Upper lobe of left lung (tissue), 6 donors: ENCODE measurements at regions not wholly inside any gene's neighbourhood (a gene's known extent, or its start where the extent isn't known, plus 50 kb on each side); places are given as distances from the start of the nearest gene placed in this dataset.

ENCODE experiments used
- ATAC-seq, 2 donors: fragments of 200-7000 bp; cut with Tn5 transposase; one replicate each; pipeline ENCODE4 v1.9.1; 2022; ENCODE audit warnings: mild to moderate bottlenecking in 2 of 2, moderate library complexity in 2 of 2; ENCODE audit not compliant: low FRiP score in 2 of 2
- DNase-seq, 2 donors: peaks; one replicate each; pipeline ENCODE4 v3.0.0-alpha.2; 2019 to 2020
- H3K27ac ChIP-seq, 4 donors: fragments of 200-600 bp; sonication (generic); one replicate each; pipeline ENCODE4 v1.5.1; 2016 to 2019
- H3K27me3 ChIP-seq, 4 donors: fragments of 200-600 bp; sonication (generic); one replicate each; pipeline ENCODE4 v1.5.1; 2017 to 2019
- H3K36me3 ChIP-seq, 4 donors: fragments of 200-600 bp; sonication (generic); one replicate each; pipeline ENCODE4 v1.5.1; 2016 to 2019
- H3K4me1 ChIP-seq, 4 donors: fragments of 200-600 bp; sonication (generic); one replicate each; pipeline ENCODE4 v1.5.1; 2018 to 2019
- H3K4me3 ChIP-seq, 4 donors: fragments of 200-600 bp; sonication (generic); one replicate each; pipeline ENCODE4 v1.5.1; 2017 to 2019; ENCODE audit warnings: mild to moderate bottlenecking in 2 of 4, moderate library complexity in 1 of 4
- H3K9me3 ChIP-seq, 4 donors: fragments of 200-600 bp; sonication (generic); one replicate each; pipeline ENCODE4 v1.5.1; 2018 to 2019
- EP300 ChIP-seq, 4 donors: sonication (generic); formaldehyde crosslinking; IDR thresholded peaks; one replicate each; pipeline ENCODE4 v1.5.1; 2017; ENCODE audit warnings: antibody characterized with exemption in 4 of 4, control low read depth in 2 of 4
- POLR2A ChIP-seq, 4 donors: fragments of 450-650 bp; IDR thresholded peaks; one replicate each; pipeline ENCODE4 v1.5.1; 2016 to 2017; ENCODE audit warnings: antibody characterized with exemption in 4 of 4, mild to moderate bottlenecking in 2 of 4
- POLR2AphosphoS5 ChIP-seq, 2 donors: sonication (generic); formaldehyde crosslinking; IDR thresholded peaks; one replicate each; pipeline ENCODE4 v1.5.1; 2017; ENCODE audit warnings: antibody characterized with exemption in 2 of 2
- WGBS, 2 donors: methylation state at CpG; one replicate each; pipeline ENCODE4 v1.1.5; 2017 to 2018; 5-methylcytosine and 5-hydroxymethylcytosine counted together
- TF ChIP-seq, protein P1 (sequence below), 6 experiments: fragments of 450-650 bp in 4 of 6; fragments of 200-600 bp in 2 of 6; sonication (generic) in 2 of 6; IDR thresholded peaks; one replicate each; pipeline ENCODE4 v1.5.1; 2016 to 2019; ENCODE audit warnings: antibody characterized with exemption in 6 of 6
- donor health status: DM: no; HTN: no; CAD: no; lungs with moderate emphysema.
- donor health status: DM: no; HTN: yes; CAD: no; lungs with severe emphysema.

DNA sequence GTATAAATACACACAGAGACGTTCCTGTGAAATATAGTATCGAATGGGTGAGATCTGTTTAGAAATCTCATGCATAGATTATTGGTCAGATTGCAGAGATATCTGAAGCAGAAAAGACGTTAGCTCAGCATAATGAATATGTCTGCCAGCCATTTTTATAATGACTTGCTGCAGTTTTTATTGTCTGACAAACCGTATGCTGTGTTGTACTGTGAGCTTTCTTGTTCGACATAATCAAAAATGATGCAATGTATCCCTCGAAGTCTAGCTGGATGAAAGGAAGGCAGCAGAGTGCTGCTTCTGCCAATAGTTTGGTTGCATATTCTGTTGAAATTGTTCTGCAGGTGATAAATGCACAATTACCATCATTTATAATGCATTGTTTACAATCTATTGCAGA is 514.9 kb upstream of the ARRDC3 start:
- Histone ChIP-seq H3K9me3 (no peaks in the 10 kb centered on the region), H3K27me3 (no peaks in the 10 kb centered on the region), H3K4me1 (no peaks in the 10 kb centered on the region), H3K27ac (no peak overlapping the region), H3K4me3 (no peak overlapping the region), H3K36me3 (no peaks in the 10 kb centered on the region)
- TF ChIP-seq, protein P1, sequence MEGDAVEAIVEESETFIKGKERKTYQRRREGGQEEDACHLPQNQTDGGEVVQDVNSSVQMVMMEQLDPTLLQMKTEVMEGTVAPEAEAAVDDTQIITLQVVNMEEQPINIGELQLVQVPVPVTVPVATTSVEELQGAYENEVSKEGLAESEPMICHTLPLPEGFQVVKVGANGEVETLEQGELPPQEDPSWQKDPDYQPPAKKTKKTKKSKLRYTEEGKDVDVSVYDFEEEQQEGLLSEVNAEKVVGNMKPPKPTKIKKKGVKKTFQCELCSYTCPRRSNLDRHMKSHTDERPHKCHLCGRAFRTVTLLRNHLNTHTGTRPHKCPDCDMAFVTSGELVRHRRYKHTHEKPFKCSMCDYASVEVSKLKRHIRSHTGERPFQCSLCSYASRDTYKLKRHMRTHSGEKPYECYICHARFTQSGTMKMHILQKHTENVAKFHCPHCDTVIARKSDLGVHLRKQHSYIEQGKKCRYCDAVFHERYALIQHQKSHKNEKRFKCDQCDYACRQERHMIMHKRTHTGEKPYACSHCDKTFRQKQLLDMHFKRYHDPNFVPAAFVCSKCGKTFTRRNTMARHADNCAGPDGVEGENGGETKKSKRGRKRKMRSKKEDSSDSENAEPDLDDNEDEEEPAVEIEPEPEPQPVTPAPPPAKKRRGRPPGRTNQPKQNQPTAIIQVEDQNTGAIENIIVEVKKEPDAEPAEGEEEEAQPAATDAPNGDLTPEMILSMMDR (IDR thresholded peaks at IDR 0.05), result no peak
- no peak for TF ChIP-seq POLR2AphosphoS5 (IDR thresholded peaks at IDR 0.05)
- no peak for TF ChIP-seq EP300 (IDR thresholded peaks at IDR 0.05)
- no peak for TF ChIP-seq POLR2A (IDR thresholded peaks at IDR 0.05)
- DNase-seq, result no peak
- WGBS, 2 donors, result 65 to 70% methylated on average over 6 of the region's 6 CpGs
- ATAC-seq, result no peak

DNA sequence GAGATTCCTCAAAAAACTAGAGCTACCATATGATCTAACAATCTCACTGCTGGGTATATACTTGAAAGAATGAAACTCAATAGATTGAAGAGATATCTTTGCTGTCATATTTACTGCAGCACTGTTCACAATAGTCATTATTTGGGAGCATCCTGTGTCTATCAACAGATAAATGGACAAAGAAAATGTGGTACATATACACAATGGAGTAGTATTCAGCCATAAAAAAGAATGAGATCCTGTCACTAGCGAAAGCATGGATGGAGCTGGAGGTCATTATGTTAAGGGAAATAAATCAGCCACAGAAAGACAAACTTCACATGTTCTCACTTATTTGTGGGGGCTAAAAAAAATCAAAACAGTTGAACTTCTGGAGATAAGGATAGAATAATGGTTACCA is 505.7 kb upstream of the ARRDC3 start:
- Histone ChIP-seq H3K9me3 (peaks cover 0 to 6% (median 0%) of the 10 kb centered on the region in 4 donors), H3K36me3 (no peaks in the 10 kb centered on the region), H3K27ac (no peak overlapping the region), H3K4me1 (no peaks in the 10 kb centered on the region), H3K27me3 (no peaks in the 10 kb centered on the region), H3K4me3 (no peak overlapping the region)
- no peak for ATAC-seq
- no peak for DNase-seq
- TF ChIP-seq POLR2AphosphoS5 (IDR thresholded peaks at IDR 0.05) (no peak), POLR2A (IDR thresholded peaks at IDR 0.05) (no peak), EP300 (IDR thresholded peaks at IDR 0.05) (no peak)
- TF ChIP-seq, protein P1 (IDR thresholded peaks at IDR 0.05), result no peak
- WGBS, 2 donors, result 84 to 86% methylated on average over 1 of the region's 1 CpG

DNA sequence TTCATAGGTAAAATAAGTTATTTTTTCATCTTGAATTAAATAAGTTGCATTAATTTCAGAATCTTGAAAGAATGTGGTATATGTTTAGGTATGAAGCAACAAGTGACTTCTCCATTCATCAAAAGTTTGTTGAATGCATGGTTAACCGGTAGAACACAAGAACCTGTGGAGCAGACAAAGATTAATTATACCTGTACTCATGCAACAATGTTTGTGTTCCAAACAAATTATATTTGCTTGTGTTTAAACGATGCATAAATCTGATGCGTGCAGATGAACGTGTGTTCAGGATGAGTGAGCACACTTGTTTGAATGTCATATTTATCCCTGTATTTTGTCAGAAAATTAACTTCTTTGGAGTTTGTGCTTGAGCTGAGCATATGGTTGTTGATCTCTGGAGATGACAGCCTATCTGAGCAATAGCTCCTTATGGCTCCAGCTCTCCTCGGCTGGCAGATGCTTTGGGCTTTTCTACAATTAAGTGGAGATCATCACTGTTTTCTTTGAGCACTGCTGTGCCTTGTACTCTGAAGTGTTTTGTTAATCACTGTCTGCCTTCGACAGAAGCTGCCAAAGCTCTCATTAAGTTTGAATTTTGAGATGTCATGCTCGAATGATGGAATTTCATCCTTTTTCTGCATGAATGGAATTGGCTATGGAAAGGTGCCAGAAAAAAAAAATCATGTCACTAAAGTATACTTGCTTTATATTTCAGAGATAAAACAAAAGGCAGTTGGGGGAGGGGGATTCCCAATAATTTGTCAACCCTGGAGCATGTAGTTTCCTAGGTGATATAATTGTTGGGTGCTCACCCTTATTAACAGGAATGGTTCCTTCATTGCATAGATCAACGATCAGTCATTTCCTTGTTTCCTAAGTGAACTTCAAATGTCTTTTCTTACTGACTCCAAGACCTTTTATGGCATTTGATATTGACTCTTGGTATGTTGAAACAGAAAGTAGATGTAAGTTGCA is 502.5 kb upstream of the ARRDC3 start:
- Histone ChIP-seq H3K9me3 (no peaks in the 10 kb centered on the region), H3K4me1 (no peaks in the 10 kb centered on the region), H3K27ac (no peak overlapping the region), H3K36me3 (no peaks in the 10 kb centered on the region), H3K4me3 (no peak overlapping the region), H3K27me3 (no peaks in the 10 kb centered on the region)
- DNase-seq (no peak), ATAC-seq (no peak)
- WGBS, 2 donors, result 61 to 69% methylated on average over 8 of the region's 8 CpGs
- TF ChIP-seq POLR2AphosphoS5 (IDR thresholded peaks at IDR 0.05) (no peak), POLR2A (IDR thresholded peaks at IDR 0.05) (no peak), EP300 (IDR thresholded peaks at IDR 0.05) (no peak)
- TF ChIP-seq, protein P1 (IDR thresholded peaks at IDR 0.05), result no peak

DNA sequence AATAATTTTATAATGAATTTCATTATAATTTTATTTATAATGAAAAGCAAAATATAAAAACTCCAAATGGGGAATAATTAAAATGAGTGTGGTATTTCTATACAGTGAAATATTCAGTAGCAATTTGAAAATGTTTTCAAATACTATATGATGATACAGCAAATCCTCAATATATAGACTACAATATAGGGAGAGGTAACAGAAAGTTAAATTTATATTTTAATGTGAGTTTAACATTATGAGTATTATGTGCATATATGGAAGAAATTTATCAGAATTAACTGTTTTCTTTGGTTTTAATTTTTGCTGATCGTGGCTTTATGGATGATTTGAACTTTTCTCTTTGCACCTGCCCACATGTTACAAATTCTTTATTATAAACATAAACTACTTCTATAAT is 500.9 kb upstream of the ARRDC3 start:
- 78 to 85% methylated on average over 1 of the region's 1 CpG for WGBS, 2 donors
- ATAC-seq (no peak), DNase-seq (no peak)

More for the DNA sequence above, 500.9 kb upstream of the ARRDC3 start:
- no peaks in the 10 kb centered on the region for H3K9me3 ChIP-seq
- H3K36me3 ChIP-seq, result no peaks in the 10 kb centered on the region
- H3K27ac ChIP-seq, result no peak overlapping the region
- H3K4me3 ChIP-seq, result no peak overlapping the region
- TF ChIP-seq POLR2A (IDR thresholded peaks at IDR 0.05) (no peak), POLR2AphosphoS5 (IDR thresholded peaks at IDR 0.05) (no peak)
- TF ChIP-seq, protein P1 (IDR thresholded peaks at IDR 0.05), result no peak
- H3K4me1 ChIP-seq, result no peaks in the 10 kb centered on the region
- no peaks in the 10 kb centered on the region for H3K27me3 ChIP-seq
